ENCODE measurements at regions not wholly inside any gene's neighbourhood (a gene's known extent, or its start where the extent isn't known, plus 50 kb on each side); places are given as distances from the start of the nearest gene placed in this dataset.

GRCh38 chr10:71053169-71053895 is 159.0 kb upstream of the UNC5B start:
- H3K4me3 ChIP-seq = no peak overlapping the region
- no peak for TF ChIP-seq CTCF (IDR thresholded peaks at IDR 0.05)
- no peak for TF ChIP-seq POLR2A (IDR thresholded peaks at IDR 0.05)
- peaks cover 0 to 21% (median 0%) of the 10 kb centered on the region in 4 donors for H3K27me3 ChIP-seq
- 80 to 92% methylated on average over 1 to 6 of the region's 10 CpGs for WGBS, 2 donors
- no peak overlapping the region for H3K27ac ChIP-seq
- no peaks in the 10 kb centered on the region for H3K9me3 ChIP-seq
- intact Hi-C loops (cut with DNase I) = no loop called here
- DNase-seq = no peak
- no peaks in the 10 kb centered on the region for H3K4me1 ChIP-seq
- H3K36me3 ChIP-seq = no peaks in the 10 kb centered on the region

- no peaks in the 10 kb centered on the region for H3K36me3 ChIP-seq
- TF ChIP-seq POLR2A (IDR thresholded peaks at IDR 0.05) (no peak), CTCF (IDR thresholded peaks at IDR 0.05) (no peak)
- intact Hi-C loops (cut with DNase I) = no loop called here
- no peaks in the 10 kb centered on the region for H3K27me3 ChIP-seq
- no peak for DNase-seq
- H3K4me1 ChIP-seq = no peaks in the 10 kb centered on the region
- H3K4me3 ChIP-seq = no peak overlapping the region
- no peaks in the 10 kb centered on the region for H3K9me3 ChIP-seq
- H3K27ac ChIP-seq = no peak overlapping the region
- 88 to 94% methylated on average over 4 of the region's 4 CpGs for WGBS, 2 donors
Measured at GRCh38 chr10:71058308-71058707, 154.1 kb upstream of the UNC5B start.

GRCh38 chr10:71059054-71059818 is 153.1 kb upstream of the UNC5B start:
- Histone ChIP-seq H3K36me3 (no peaks in the 10 kb centered on the region), H3K27me3 (no peaks in the 10 kb centered on the region), H3K9me3 (no peaks in the 10 kb centered on the region), H3K4me3 (no peak overlapping the region), H3K4me1 (no peaks in the 10 kb centered on the region), H3K27ac (no peak overlapping the region)
- DNase-seq = no peak
- WGBS, 2 donors = 58 to 65% methylated on average over 3 to 4 of the region's 12 CpGs
- TF ChIP-seq POLR2A (IDR thresholded peaks at IDR 0.05) (no peak), CTCF (IDR thresholded peaks at IDR 0.05) (no peak)
- intact Hi-C loops (cut with DNase I) = no loop called here

- H3K27ac ChIP-seq = no peak overlapping the region
- no peaks in the 10 kb centered on the region for H3K4me1 ChIP-seq
- intact Hi-C loops (cut with DNase I) = no loop called here
- WGBS, 2 donors = 67 to 84% methylated on average over 1 to 11 of the region's 16 CpGs
- no peaks in the 10 kb centered on the region for H3K36me3 ChIP-seq
- H3K4me3 ChIP-seq = no peak overlapping the region
- TF ChIP-seq POLR2A (IDR thresholded peaks at IDR 0.05) (no peak), CTCF (IDR thresholded peaks at IDR 0.05) (no peak)
- H3K27me3 ChIP-seq = no peaks in the 10 kb centered on the region
- DNase-seq = no peak
- H3K9me3 ChIP-seq = no peaks in the 10 kb centered on the region
Measured at GRCh38 chr10:71059943-71060342, 152.4 kb upstream of the UNC5B start.
